H9 (cell line): ENCODE measurements at regions not wholly inside any gene's neighbourhood (a gene's known extent, or its start where the extent isn't known, plus 50 kb on each side); places are given as distances from the start of the nearest gene placed in this dataset.

Experiments used
- DNase-seq: peaks from one replicate; pipeline ENCODE4 v3.0.0-alpha.2; 2017
- H2AFZ ChIP-seq: one replicate; pipeline ENCODE4 v1.6.1; 2013; ENCODE audit warnings: mild to moderate bottlenecking, low read length, control low read depth, moderate library complexity
- H2AK5ac ChIP-seq: 2 replicates; pipeline ENCODE4 v1.6.1; 2013; ENCODE audit warnings: low read length, control low read depth, mixed read lengths; ENCODE audit not compliant: insufficient read length
- H2BK120ac ChIP-seq: one replicate; pipeline ENCODE4 v1.6.1; 2013; ENCODE audit warnings: low read depth, mild to moderate bottlenecking, low read length, control low read depth, inconsistent platforms; ENCODE audit not compliant: poor library complexity, severe bottlenecking
- H2BK12ac ChIP-seq: 2 replicates; pipeline ENCODE4 v1.6.1; 2013; ENCODE audit warnings: low read length, control low read depth, mixed read lengths, low read depth; ENCODE audit not compliant: insufficient read length
- H2BK15ac ChIP-seq: 2 replicates; pipeline ENCODE4 v1.6.1; 2013; ENCODE audit warnings: low read depth, low read length, control low read depth
- H2BK20ac ChIP-seq: one replicate; pipeline ENCODE4 v1.6.1; 2013; ENCODE audit warnings: low read depth, mild to moderate bottlenecking, low read length, control low read depth, inconsistent platforms; ENCODE audit not compliant: poor library complexity, severe bottlenecking
- H2BK5ac ChIP-seq: 2 replicates; pipeline ENCODE4 v1.6.1; 2013; ENCODE audit warnings: low read length, control low read depth, mixed read lengths; ENCODE audit not compliant: insufficient read length
- H3K14ac ChIP-seq: 2 replicates; pipeline ENCODE4 v1.6.1; 2013; ENCODE audit warnings: low read length, control low read depth; ENCODE audit not compliant: insufficient read depth
- H3K18ac ChIP-seq: 2 replicates; pipeline ENCODE4 v1.6.1; 2013; ENCODE audit warnings: low read depth, mild to moderate bottlenecking, mixed read lengths, low read length, control low read depth; ENCODE audit not compliant: insufficient read length
- H3K23ac ChIP-seq: 2 replicates; pipeline ENCODE4 v1.6.1; 2013; ENCODE audit warnings: low read length, control low read depth, mixed read lengths, low read depth; ENCODE audit not compliant: insufficient read length
- H3K23me2 ChIP-seq: 2 replicates; pipeline ENCODE4 v1.6.1; 2013; ENCODE audit warnings: low read depth, mild to moderate bottlenecking, mixed read lengths, low read length, control low read depth; ENCODE audit not compliant: insufficient read length, poor library complexity, severe bottlenecking
- H3K27ac ChIP-seq: 2 replicates; pipeline ENCODE4 v1.5.1; 2013; ENCODE audit warnings: low read length, control low read depth, mixed read lengths, low read depth; ENCODE audit not compliant: insufficient read length
- H3K27me3 ChIP-seq: 2 replicates; pipeline ENCODE4 v1.6.1; 2013; ENCODE audit warnings: low read length, control low read depth, inconsistent platforms; ENCODE audit not compliant: insufficient read depth
- H3K4ac ChIP-seq: 2 replicates; pipeline ENCODE4 v1.6.1; 2013; ENCODE audit warnings: low read depth, mild to moderate bottlenecking, control low read depth, inconsistent platforms, low read length, moderate library complexity
- H3K4me1 ChIP-seq: 2 replicates; pipeline ENCODE4 v1.6.1; 2013; ENCODE audit warnings: low read length, control low read depth, inconsistent platforms; ENCODE audit not compliant: insufficient read depth
- H3K4me2 ChIP-seq: 2 replicates; pipeline ENCODE4 v1.6.1; 2013; ENCODE audit warnings: low read length, control low read depth, mixed read lengths; ENCODE audit not compliant: insufficient read length, insufficient read depth
- H3K56ac ChIP-seq: 2 replicates; pipeline ENCODE4 v1.6.1; 2013; ENCODE audit warnings: low read depth, mild to moderate bottlenecking, mixed read lengths, low read length, control low read depth; ENCODE audit not compliant: insufficient read length
- H3K79me1 ChIP-seq: 2 replicates; pipeline ENCODE4 v1.6.1; 2013; ENCODE audit warnings: low read depth, mild to moderate bottlenecking, moderate library complexity, low read length, control low read depth, inconsistent platforms; ENCODE audit not compliant: insufficient read depth, poor library complexity, severe bottlenecking
- H3K79me2 ChIP-seq: 2 replicates; pipeline ENCODE4 v1.6.1; 2013; ENCODE audit warnings: low read length, control low read depth, inconsistent platforms; ENCODE audit not compliant: insufficient read depth
- H3K9ac ChIP-seq: 2 replicates; pipeline ENCODE4 v1.6.1; 2013; ENCODE audit warnings: low read length, control low read depth, mixed read lengths; ENCODE audit not compliant: insufficient read length; ENCODE audit errors: extremely low read depth
- H3K9me3 ChIP-seq: one replicate; pipeline ENCODE4 v1.6.1; 2013; ENCODE audit warnings: low read depth, low read length, inconsistent platforms; ENCODE audit not compliant: control insufficient read depth
- H3T11ph ChIP-seq: one replicate; pipeline ENCODE4 v1.6.1; 2013; ENCODE audit warnings: mild to moderate bottlenecking, low read length, control low read depth, inconsistent platforms
- H4K20me1 ChIP-seq: one replicate; pipeline ENCODE4 v1.6.1; 2013; ENCODE audit not compliant: control insufficient read depth, insufficient read length, insufficient read depth
- H4K5ac ChIP-seq: 2 replicates; pipeline ENCODE4 v1.6.1; 2013; ENCODE audit warnings: low read depth, mild to moderate bottlenecking, mixed read lengths, low read length, control low read depth; ENCODE audit not compliant: insufficient read length
- H4K8ac ChIP-seq: replicated peaks from 2 replicates; pipeline ENCODE4 v1.6.1; 2013; ENCODE audit warnings: low read length, control low read depth, mixed read lengths, low read depth; ENCODE audit not compliant: insufficient read length
- H4K91ac ChIP-seq: 2 replicates; pipeline ENCODE4 v1.6.1; 2013; ENCODE audit warnings: low read depth, mild to moderate bottlenecking, moderate library complexity, mixed read lengths, low read length, control low read depth; ENCODE audit not compliant: insufficient read length
- H3K27ac Mint-ChIP-seq, 3 experiments: 2 replicates in 2 of 3; 3 replicates in 1 of 3; pipeline ENCODE4 v1.8.0; 2020 to 2021; ENCODE audit warnings: mixed read lengths in 3 of 3, mild to moderate bottlenecking in 1 of 3, moderate library complexity in 1 of 3
- H3K27me3 Mint-ChIP-seq: 2 replicates; pipeline ENCODE4 v1.8.0; 2021; ENCODE audit warnings: low read depth, mild to moderate bottlenecking, moderate library complexity, mixed read lengths
- H3K36me3 Mint-ChIP-seq, 3 experiments: 2 replicates in 2 of 3; 3 replicates in 1 of 3; pipeline ENCODE4 v1.8.0; 2020 to 2021; ENCODE audit warnings: low read depth in 3 of 3, mixed read lengths in 3 of 3; ENCODE audit not compliant: insufficient read depth in 1 of 3
- H3K4me1 Mint-ChIP-seq, 2 experiments: 2 replicates each; pipeline ENCODE4 v1.8.0; 2020; ENCODE audit warnings: mixed read lengths in 2 of 2
- H3K4me3 Mint-ChIP-seq, 2 experiments: 2 replicates in 1 of 2; 3 replicates in 1 of 2; pipeline ENCODE4 v1.8.0; 2020 to 2021; ENCODE audit warnings: mild to moderate bottlenecking in 2 of 2, mixed read lengths in 2 of 2, moderate library complexity in 1 of 2
- H3K9me3 Mint-ChIP-seq, 2 experiments: 2 replicates in 1 of 2; 3 replicates in 1 of 2; pipeline ENCODE4 v1.8.0; 2020; ENCODE audit warnings: mild to moderate bottlenecking in 2 of 2, mixed read lengths in 2 of 2, moderate library complexity in 1 of 2
- CTCF ChIP-seq: fragments of 200-600 bp; sonication (generic); conservative IDR thresholded peaks from 3 replicates; pipeline ENCODE4 v1.8.0; 2021; ENCODE audit warnings: antibody characterized with exemption, mild to moderate bottlenecking
- WGBS: extraction: QIAGEN DNeasy Blood & Tissue Kit; methylation state at CpG from one replicate; pipeline ENCODE4 v1.1.7; 2013; ENCODE audit warnings: missing lambda C conversion rate, low lambda C conversion rate, mixed read lengths; ENCODE audit not compliant: insufficient read length; ENCODE audit errors: extremely low coverage; 5-methylcytosine and 5-hydroxymethylcytosine counted together

DNA sequence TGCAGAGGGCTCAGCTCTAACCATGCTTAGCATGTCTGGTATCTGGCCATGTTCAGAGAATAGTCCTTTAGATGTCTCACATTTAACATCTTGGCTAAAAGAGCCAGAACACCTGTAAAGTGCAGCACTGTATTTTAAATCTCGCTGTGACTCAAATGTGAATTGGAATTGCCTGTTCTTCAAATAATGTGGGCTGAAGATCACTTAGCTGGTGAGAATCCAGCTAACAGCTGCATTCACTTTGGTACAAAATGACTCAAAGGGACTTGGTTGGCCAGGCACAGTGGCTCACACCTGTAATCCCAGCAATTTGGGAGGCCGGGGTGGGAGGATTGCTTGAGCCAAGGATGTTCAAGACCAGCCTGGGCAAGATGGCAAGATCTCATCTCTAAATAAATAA is 63.5 kb upstream of the PLAC8 start:
- no peaks in the 10 kb centered on the region for H3K4me1 Mint-ChIP-seq
- no peak overlapping the region for H2BK12ac ChIP-seq
- no peak overlapping the region for H2AK5ac ChIP-seq
- no peak overlapping the region for H4K5ac ChIP-seq
- no peak overlapping the region for H3K18ac ChIP-seq
- H2BK15ac ChIP-seq, result no peak overlapping the region
- no peak overlapping the region for H2BK5ac ChIP-seq
- H3K79me2 ChIP-seq, result no peaks in the 10 kb centered on the region
- no peak overlapping the region for H3K27ac Mint-ChIP-seq
- H3K9me3 ChIP-seq, result no peaks in the 10 kb centered on the region
- no CpG with 5 or more reads among the region's 2 CpGs for WGBS
- H3K9me3 Mint-ChIP-seq, result peaks cover 10 to 18% of the 10 kb centered on the region in 2 experiments; a peak in 4 of 5 replicates
- H3T11ph ChIP-seq, result no peak overlapping the region
- no peaks in the 10 kb centered on the region for H3K4me1 ChIP-seq
- no peak for DNase-seq
- H3K14ac ChIP-seq, result no peak overlapping the region
- no peak overlapping the region for H2AFZ ChIP-seq
- no peaks in the 10 kb centered on the region for H4K20me1 ChIP-seq
- H3K36me3 Mint-ChIP-seq, result peaks cover 2 to 7% (median 2%) of the 10 kb centered on the region in 3 experiments; a peak in 3 of 7 replicates
- no peak overlapping the region for H3K27ac ChIP-seq
- no peak overlapping the region for H4K8ac ChIP-seq
- H3K56ac ChIP-seq, result no peak overlapping the region
- no peaks in the 10 kb centered on the region for H3K79me1 ChIP-seq
- no peak overlapping the region for H3K4me2 ChIP-seq
- no peak for TF ChIP-seq CTCF
- no peak overlapping the region for H3K9ac ChIP-seq
- H3K23ac ChIP-seq, result no peak overlapping the region
- no peak overlapping the region for H3K4ac ChIP-seq
- no peak overlapping the region for H4K91ac ChIP-seq
- peaks cover 2% of the 10 kb centered on the region; the same call in 1 of the 2 replicates for H3K27me3 Mint-ChIP-seq
- no peak overlapping the region for H2BK20ac ChIP-seq
- H3K27me3 ChIP-seq, result no peaks in the 10 kb centered on the region
- H2BK120ac ChIP-seq, result no peak overlapping the region
- H3K23me2 ChIP-seq, result no peaks in the 10 kb centered on the region
- no peak overlapping the region for H3K4me3 Mint-ChIP-seq
